ENCODE measurements at regions not wholly inside any gene's neighbourhood (a gene's known extent, or its start where the extent isn't known, plus 50 kb on each side); places are given as distances from the start of the nearest gene placed in this dataset.

- in situ Hi-C loops (cut with MboI; ENCODE audit: low pct_unique_long_range_greater_than_20kb in 2 of 9, low sequenced_read_pairs in 9 of 9, unreplicated experiment in 9 of 9) = no loop called here
- no peak overlapping the region for H3K27ac ChIP-seq
Measured at GRCh38 chr15:39468828-39469227, 112.1 kb upstream of the THBS1 start.

DNA sequence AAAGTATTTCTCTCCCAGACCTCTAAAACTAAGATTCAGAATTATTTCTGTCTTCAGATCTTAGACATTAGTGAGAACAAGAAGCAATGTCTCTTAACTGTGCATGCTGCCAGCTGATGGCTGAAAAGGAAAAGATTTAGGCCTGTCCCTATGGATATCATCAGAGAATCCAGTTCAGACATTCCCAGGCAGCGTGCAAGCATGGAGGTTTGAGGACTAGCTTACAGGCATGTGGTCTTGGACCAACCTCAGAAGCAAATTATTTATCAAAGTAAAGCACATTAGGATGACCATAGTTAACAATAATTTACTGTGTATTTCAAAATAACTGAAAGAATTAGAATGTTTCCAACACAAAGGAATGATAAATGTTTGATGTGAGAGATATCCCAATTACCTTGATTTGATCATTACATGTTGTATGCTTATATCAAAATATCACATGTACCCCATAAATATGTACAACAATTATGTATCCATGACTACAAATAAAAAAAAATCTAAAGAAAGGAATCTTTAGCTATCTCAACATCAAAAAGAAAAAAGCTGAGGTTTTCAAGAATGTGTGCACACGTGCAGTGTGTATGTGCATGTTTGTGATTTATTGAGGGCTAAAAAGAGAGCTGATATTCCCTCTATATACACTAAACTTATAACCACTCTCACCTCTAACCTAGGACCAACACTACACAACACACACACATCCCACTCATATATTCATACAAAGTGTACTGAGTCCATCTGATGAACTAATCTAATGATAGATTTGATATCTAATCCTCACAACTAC lies 108.9 kb upstream of the THBS1 start:
- Histone ChIP-seq H3K27ac (no peak overlapping the region), H3K4me1 (replicated peaks in 1 of 2) (no peaks in the 10 kb centered on the region), H3K4me3 (no peak overlapping the region)
- WGBS, 10 experiments = 57 to 100% (median 90%) methylated on average over 1 to 2 of the region's 2 CpGs; no CpG with 5 or more reads in 1 of the 10 experiments
- ATAC-seq (replicated peaks in 6 of 8) = no peak
- in situ Hi-C loops (cut with MboI; ENCODE audit: low pct_unique_long_range_greater_than_20kb in 2 of 9, low sequenced_read_pairs in 9 of 9, unreplicated experiment in 9 of 9) = no loop called here

More at GRCh38 chr15:39468828-39469227, 112.1 kb upstream of the THBS1 start:
- 60 to 100% (median 91%) methylated on average over 1 to 3 of the region's 3 CpGs; no CpG with 5 or more reads in 2 of the 10 experiments for WGBS, 10 experiments
- H3K4me1 ChIP-seq (replicated peaks in 1 of 2) = no peaks in the 10 kb centered on the region
- ATAC-seq (replicated peaks in 6 of 8) = no peak
- H3K4me3 ChIP-seq = no peak overlapping the region

DNA sequence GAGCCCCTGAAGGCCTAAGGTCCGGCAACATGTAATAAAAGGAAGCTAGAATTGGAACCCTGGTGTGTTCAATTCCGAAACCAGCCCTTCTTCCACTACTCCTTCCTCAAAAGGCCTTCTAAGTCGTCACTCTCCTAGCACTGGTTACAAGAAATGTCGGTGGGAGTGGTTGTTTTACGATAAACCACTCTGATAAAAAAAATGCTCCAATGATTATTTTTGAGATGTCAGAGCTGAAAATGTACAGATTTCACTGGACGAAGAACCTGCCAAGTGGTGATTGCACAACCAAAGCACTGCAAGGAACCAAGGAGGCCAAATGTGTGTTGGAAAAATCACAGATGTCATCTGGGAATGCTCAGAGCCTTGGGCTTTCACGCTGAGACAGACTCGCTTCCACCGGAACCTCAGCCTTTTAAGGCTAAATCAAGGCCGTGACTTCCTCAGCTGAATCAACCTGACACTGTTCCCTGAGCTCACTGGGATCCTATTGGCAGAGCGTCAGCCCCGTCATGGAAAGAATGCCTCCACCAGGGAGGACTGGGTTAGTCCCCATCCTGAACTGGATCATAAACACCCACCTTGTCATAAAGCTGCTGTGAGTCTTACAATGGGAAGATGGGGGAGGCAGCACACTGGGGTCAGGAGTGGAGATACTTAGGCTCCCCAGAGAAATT lies 108.1 kb upstream of the THBS1 start:
- WGBS, 10 experiments = 16 to 95% (median 87%) methylated on average over 2 to 12 of the region's 12 CpGs
- H3K4me1 ChIP-seq (replicated peaks in 1 of 2) = no peaks in the 10 kb centered on the region
- no peak overlapping the region for H3K27ac ChIP-seq
- peak in 3 of 8 experiments; percentile 25 to 96 (median 94) for ATAC-seq (replicated peaks in 6 of 8)
- H3K4me3 ChIP-seq = no peak overlapping the region
- in situ Hi-C loops (cut with MboI; ENCODE audit: low pct_unique_long_range_greater_than_20kb in 2 of 9, low sequenced_read_pairs in 9 of 9, unreplicated experiment in 9 of 9) = no loop called here

DNA sequence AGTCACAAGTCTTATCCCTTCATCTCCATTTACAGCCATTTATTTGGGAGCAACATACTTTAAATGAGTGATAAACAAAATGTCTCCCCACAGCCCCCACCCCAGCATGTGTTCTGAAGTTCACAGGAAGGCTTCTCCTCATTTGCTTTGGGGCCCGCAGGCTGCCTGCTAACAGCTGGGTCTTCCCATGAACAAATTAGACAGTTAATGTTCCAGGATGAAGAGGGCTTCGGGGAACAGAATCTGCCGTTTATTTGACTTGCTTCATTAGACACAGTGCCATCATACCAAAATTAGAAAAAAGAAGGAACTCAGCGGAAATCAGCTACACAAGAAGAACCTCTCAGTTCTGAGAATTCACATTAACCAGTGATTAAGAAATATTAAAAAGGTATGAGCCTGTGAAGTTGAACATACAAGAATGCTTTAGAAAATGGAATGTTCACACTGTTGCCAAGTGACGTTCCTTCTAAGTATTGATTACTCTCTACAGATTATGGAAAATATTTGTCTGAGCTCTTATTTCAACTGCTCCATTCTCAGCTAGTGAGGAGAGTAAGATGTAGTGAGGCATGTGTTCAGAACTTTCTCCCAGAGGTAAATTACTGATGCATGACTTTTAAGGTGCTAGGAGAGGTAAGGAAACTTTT lies 107.5 kb upstream of the THBS1 start:
- in situ Hi-C loops (cut with MboI; ENCODE audit: low pct_unique_long_range_greater_than_20kb in 2 of 9, low sequenced_read_pairs in 9 of 9, unreplicated experiment in 9 of 9) = no loop called here
- Histone ChIP-seq H3K4me1 (replicated peaks in 1 of 2) (no peaks in the 10 kb centered on the region), H3K27ac (no peak overlapping the region), H3K4me3 (no peak overlapping the region)
- ATAC-seq (replicated peaks in 6 of 8) = no peak
- WGBS, 10 experiments = 20 to 84% (median 71%) methylated on average over 1 to 5 of the region's 5 CpGs

GRCh38 chr15:39474657-39475056 lies 106.2 kb upstream of the THBS1 start:
- in situ Hi-C loops (cut with MboI; ENCODE audit: low pct_unique_long_range_greater_than_20kb in 2 of 9, low sequenced_read_pairs in 9 of 9, unreplicated experiment in 9 of 9) = no loop called here
- Histone ChIP-seq H3K4me3 (no peak overlapping the region), H3K27ac (no peak overlapping the region), H3K4me1 (replicated peaks in 1 of 2) (no peaks in the 10 kb centered on the region)
- 78 to 83% (median 80%) methylated on average over 1 to 2 of the region's 3 CpGs; no CpG with 5 or more reads in 6 of the 10 experiments for WGBS, 10 experiments
- no peak for ATAC-seq (replicated peaks in 6 of 8)

- ATAC-seq (replicated peaks in 6 of 8) = no peak
- Histone ChIP-seq H3K4me3 (no peak overlapping the region), H3K4me1 (replicated peaks in 1 of 2) (no peaks in the 10 kb centered on the region), H3K27ac (no peak overlapping the region)
- in situ Hi-C loops (cut with MboI; ENCODE audit: low pct_unique_long_range_greater_than_20kb in 2 of 9, low sequenced_read_pairs in 9 of 9, unreplicated experiment in 9 of 9) = no loop called here
- WGBS, 10 experiments = 33 to 100% (median 79%) methylated on average over 1 to 3 of the region's 3 CpGs; no CpG with 5 or more reads in 1 of the 10 experiments
Measured at GRCh38 chr15:39478996-39479395, 101.9 kb upstream of the THBS1 start.

DNA sequence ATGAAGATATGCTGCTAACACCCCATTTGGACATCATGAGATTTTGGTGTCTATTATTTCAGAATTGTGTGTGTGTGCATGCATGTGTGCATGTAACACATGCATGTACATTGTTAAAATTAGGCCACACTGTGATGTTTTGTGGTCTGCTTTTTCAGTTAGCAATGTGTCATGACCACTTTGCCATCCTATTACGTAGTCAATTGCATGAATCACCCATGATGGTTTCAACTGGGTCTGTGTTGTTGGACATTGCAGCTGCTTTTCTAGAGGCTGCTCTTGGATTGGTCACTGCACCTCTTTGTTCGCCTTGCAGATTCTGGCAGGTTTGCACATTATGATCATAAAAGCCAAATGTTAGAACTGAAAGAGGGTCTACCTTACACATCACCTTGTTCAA lies 101.0 kb upstream of the THBS1 start:
- H3K27ac ChIP-seq = no peak overlapping the region
- no peak for ATAC-seq (replicated peaks in 6 of 8)
- H3K4me1 ChIP-seq (replicated peaks in 1 of 2) = no peaks in the 10 kb centered on the region
- H3K4me3 ChIP-seq = no peak overlapping the region
- in situ Hi-C loops (cut with MboI; ENCODE audit: low pct_unique_long_range_greater_than_20kb in 2 of 9, low sequenced_read_pairs in 9 of 9, unreplicated experiment in 9 of 9) = no loop called here
- WGBS, 10 experiments = 14 to 100% (median 82%) methylated on average over 1 to 2 of the region's 2 CpGs; no CpG with 5 or more reads in 3 of the 10 experiments

- in situ Hi-C loops (cut with MboI; ENCODE audit: low pct_unique_long_range_greater_than_20kb in 2 of 9, low sequenced_read_pairs in 9 of 9, unreplicated experiment in 9 of 9) = no loop called here
- Histone ChIP-seq H3K4me1 (replicated peaks in 1 of 2) (no peaks in the 10 kb centered on the region), H3K27ac (no peak overlapping the region), H3K4me3 (no peak overlapping the region)
- no peak for ATAC-seq (replicated peaks in 6 of 8)
- 52 to 100% (median 69%) methylated on average over 2 to 3 of the region's 3 CpGs for WGBS, 10 experiments
Measured at GRCh38 chr15:39482459-39482858, 98.4 kb upstream of the THBS1 start.

DNA sequence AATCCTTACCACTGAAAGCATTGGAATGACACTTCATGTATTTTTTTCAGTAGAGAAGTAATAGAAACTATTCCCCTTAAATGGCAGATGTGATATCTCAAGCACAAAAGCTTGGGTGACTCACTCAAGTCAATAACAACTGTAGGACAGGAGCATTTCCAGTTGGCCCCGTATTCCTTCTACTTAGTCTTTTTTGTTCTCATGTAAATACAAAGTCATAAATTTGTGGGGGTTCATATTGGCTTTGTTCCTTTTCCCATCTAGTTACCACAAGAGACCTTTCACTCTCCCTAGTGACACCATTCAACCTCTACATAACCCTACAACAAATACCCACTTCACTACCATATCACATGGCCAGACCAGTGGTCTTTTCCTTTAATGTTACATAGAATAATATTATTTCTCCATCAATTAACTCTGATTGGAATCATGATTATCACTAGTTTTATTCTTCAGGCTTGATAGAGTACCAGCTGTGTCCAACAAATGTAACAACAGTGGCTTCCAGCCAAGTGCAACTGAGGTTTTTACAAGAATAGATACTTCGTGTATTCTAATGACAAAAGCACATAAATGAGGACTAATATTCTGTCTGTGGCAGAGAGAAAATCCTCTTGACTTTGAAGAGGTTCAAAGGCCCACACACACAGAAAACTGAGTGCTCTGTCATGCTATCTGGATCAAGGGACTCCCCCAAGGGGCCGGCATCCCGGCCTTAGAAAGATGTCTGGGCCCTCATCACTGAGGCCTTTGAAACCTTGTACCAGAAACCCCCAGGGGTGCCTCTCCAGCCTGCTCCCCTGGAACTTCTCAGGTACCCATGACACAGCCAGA lies 94.0 kb upstream of the THBS1 start:
- ATAC-seq (replicated peaks in 6 of 8) = peak in 1 of 8 experiments; percentile 47
- H3K4me3 ChIP-seq = no peak overlapping the region
- no peak overlapping the region for H3K27ac ChIP-seq
- in situ Hi-C loops (cut with MboI; ENCODE audit: low pct_unique_long_range_greater_than_20kb in 2 of 9, low sequenced_read_pairs in 9 of 9, unreplicated experiment in 9 of 9) = no loop called here
- 33 to 100% (median 69%) methylated on average over 1 to 4 of the region's 4 CpGs; no CpG with 5 or more reads in 2 of the 10 experiments for WGBS, 10 experiments
- no peaks in the 10 kb centered on the region for H3K4me1 ChIP-seq (replicated peaks in 1 of 2)

DNA sequence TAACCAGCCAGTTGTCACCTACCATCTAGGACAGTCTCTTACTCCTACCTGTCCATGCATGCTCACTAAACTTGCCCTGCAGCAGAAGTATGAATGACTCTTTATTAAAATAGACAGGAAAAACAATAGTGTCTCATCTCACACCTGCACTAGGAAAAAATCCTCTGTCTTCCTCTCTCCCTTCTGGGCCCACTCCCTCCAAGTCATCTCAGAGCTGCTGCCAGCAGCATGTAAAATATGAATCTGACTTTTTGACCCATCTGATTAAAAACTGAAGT lies 93.5 kb upstream of the THBS1 start:
- no peak for ATAC-seq (replicated peaks in 6 of 8)
- Histone ChIP-seq H3K4me3 (no peak overlapping the region), H3K27ac (no peak overlapping the region), H3K4me1 (replicated peaks in 1 of 2) (no peaks in the 10 kb centered on the region)
- in situ Hi-C loops (cut with MboI; ENCODE audit: low pct_unique_long_range_greater_than_20kb in 2 of 9, low sequenced_read_pairs in 9 of 9, unreplicated experiment in 9 of 9) = no loop called here

DNA sequence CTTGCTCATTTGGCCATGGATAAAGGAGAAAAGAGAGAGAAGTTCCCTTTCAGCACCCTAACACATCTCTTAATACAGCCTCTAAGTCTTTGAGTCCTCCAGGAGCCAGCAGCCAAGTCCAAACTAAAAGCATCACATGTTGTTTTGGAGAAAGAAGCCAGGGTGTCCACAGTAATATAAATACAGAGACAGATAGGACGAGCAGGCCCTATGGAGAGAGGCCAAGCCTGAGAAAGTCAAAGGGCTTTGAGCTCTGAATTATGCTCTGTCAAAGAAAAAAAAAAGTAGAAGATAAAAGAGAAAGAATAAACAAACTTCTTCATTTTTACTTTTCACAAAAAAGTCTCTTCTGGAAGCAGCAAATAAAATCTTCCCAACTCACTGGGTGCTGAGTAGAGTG lies 92.4 kb upstream of the THBS1 start:
- Histone ChIP-seq H3K4me3 (no peak overlapping the region), H3K27ac (no peak overlapping the region), H3K4me1 (replicated peaks in 1 of 2) (no peaks in the 10 kb centered on the region)
- in situ Hi-C loops (cut with MboI; ENCODE audit: low pct_unique_long_range_greater_than_20kb in 2 of 9, low sequenced_read_pairs in 9 of 9, unreplicated experiment in 9 of 9) = no loop called here
- 29 to 83% (median 63%) methylated on average over 1 of the region's 1 CpG; no CpG with 5 or more reads in 2 of the 10 experiments for WGBS, 10 experiments
- peak in 1 of 8 experiments; percentile 33 for ATAC-seq (replicated peaks in 6 of 8)

DNA sequence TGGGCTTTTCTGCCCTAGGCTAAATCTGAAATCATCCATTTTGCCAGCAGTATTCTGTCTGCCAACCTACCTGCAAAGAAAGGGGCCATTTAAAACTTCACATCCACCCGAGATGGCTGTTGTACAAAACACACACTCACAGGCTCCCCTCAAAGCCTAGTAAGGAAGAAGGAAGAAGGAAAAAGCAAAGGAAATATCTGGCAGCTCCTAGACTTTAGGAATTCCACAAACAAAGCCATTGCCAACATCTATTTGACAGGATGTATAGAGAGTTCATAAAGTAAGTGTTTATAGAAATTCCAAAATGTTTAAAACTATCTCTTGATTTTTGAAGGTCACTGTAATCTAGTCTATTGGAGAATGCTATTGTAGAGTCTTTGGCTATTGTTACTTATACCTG lies 91.9 kb upstream of the THBS1 start:
- Histone ChIP-seq H3K27ac (no peak overlapping the region), H3K4me1 (replicated peaks in 1 of 2) (no peaks in the 10 kb centered on the region), H3K4me3 (no peak overlapping the region)
- in situ Hi-C loops (cut with MboI; ENCODE audit: low pct_unique_long_range_greater_than_20kb in 2 of 9, low sequenced_read_pairs in 9 of 9, unreplicated experiment in 9 of 9) = no loop called here
- no peak for ATAC-seq (replicated peaks in 6 of 8)
- 17 to 43% (median 29%) methylated on average over 1 of the region's 1 CpG; no CpG with 5 or more reads in 6 of the 10 experiments for WGBS, 10 experiments
